OCI-LY1 (cell line): ENCODE measurements at regions not wholly inside any gene's neighbourhood (a gene's known extent, or its start where the extent isn't known, plus 50 kb on each side); places are given as distances from the start of the nearest gene placed in this dataset.
A peak's percentile ranks its signal among the peaks of the same experiment; 100 is the strongest.
"Not testable (repeated sequence)": the region's sequence is repeated elsewhere in the genome, so short reads cannot be mapped to it uniquely, and the experiment has no call there.

ENCODE experiments used
- H2AFZ ChIP-seq: fragments of 200-600 bp; sonication (generic), shearing (Covaris generic); 2 replicates; pipeline ENCODE4 v1.6.0; 2014; ENCODE audit warnings: antibody characterized with exemption, mild to moderate bottlenecking, low read length
- H3F3A ChIP-seq: fragments of 200-600 bp; sonication (generic), shearing (Covaris generic); 2 replicates; pipeline ENCODE4 v1.6.0; 2014; ENCODE audit warnings: mild to moderate bottlenecking, antibody characterized with exemption, low read length, moderate library complexity; ENCODE audit not compliant: insufficient read depth
- H3K27ac ChIP-seq: fragments of 200-600 bp; sonication (generic); 2 replicates; pipeline ENCODE4 v1.5.1; 2014; ENCODE audit warnings: low read length, mixed run types, mild to moderate bottlenecking, low read depth; ENCODE audit not compliant: poor library complexity, severe bottlenecking
- H3K27me3 ChIP-seq: fragments of 200-600 bp; sonication (generic); 2 replicates; pipeline ENCODE4 v1.6.0; 2014; ENCODE audit warnings: antibody characterized with exemption, mild to moderate bottlenecking, low read length, moderate library complexity; ENCODE audit not compliant: insufficient read depth
- H3K36me3 ChIP-seq: fragments of 200-600 bp; sonication (generic); 2 replicates; pipeline ENCODE4 v1.6.1; 2014; ENCODE audit warnings: mild to moderate bottlenecking, antibody characterized with exemption, low read length, moderate library complexity, mixed read lengths; ENCODE audit not compliant: insufficient read depth
- H3K4me1 ChIP-seq: fragments of 200-600 bp; sonication (generic); 2 replicates; pipeline ENCODE4 v1.5.1; 2014; ENCODE audit warnings: mild to moderate bottlenecking, low read length, moderate library complexity; ENCODE audit not compliant: insufficient read depth, severe bottlenecking
- H3K4me2 ChIP-seq: fragments of 200-600 bp; sonication (generic), shearing (Covaris generic); 2 replicates; pipeline ENCODE4 v1.6.1; 2014; ENCODE audit warnings: low read length
- H3K4me3 ChIP-seq: fragments of 200-600 bp; sonication (generic); 2 replicates; pipeline ENCODE4 v1.5.1; 2014; ENCODE audit warnings: low read length, low read depth, mild to moderate bottlenecking, mixed read lengths; ENCODE audit not compliant: poor library complexity, severe bottlenecking
- H3K79me2 ChIP-seq: fragments of 200-600 bp; shearing (Covaris generic); 2 replicates; pipeline ENCODE4 v1.6.1; 2016; ENCODE audit warnings: mixed run types, low read length, mixed read lengths; ENCODE audit not compliant: insufficient read depth
- H3K9ac ChIP-seq: fragments of 200-600 bp; sonication (generic), shearing (Covaris generic); 2 replicates; pipeline ENCODE4 v1.6.1; 2014; ENCODE audit warnings: mild to moderate bottlenecking, low read length, mixed read lengths
- H3K9me2 ChIP-seq: fragments of 200-600 bp; sonication (generic), shearing (Covaris generic); 2 replicates; pipeline ENCODE4 v1.6.1; 2014; ENCODE audit warnings: low read depth, mild to moderate bottlenecking, low read length, mixed read lengths
- H3K9me3 ChIP-seq: fragments of 200-600 bp; shearing (Covaris generic); 2 replicates; pipeline ENCODE4 v1.6.1; 2014; ENCODE audit warnings: low read length, mixed read lengths
- H4K20me1 ChIP-seq: fragments of 200-600 bp; sonication (generic), shearing (Covaris generic); 2 replicates; pipeline ENCODE4 v1.6.0; 2016; ENCODE audit warnings: mild to moderate bottlenecking, low read length; ENCODE audit not compliant: insufficient read depth
- CTCF ChIP-seq: fragments of 200-600 bp; sonication (generic), shearing (Covaris generic); IDR thresholded peaks from 2 replicates; pipeline ENCODE4 v1.5.1; 2017; ENCODE audit warnings: mild to moderate bottlenecking, antibody characterized with exemption, low read length, moderate library complexity, mixed read lengths
- EZH2 ChIP-seq: fragments of 200-600 bp; sonication (generic), shearing (Covaris generic); IDR thresholded peaks from 2 replicates; pipeline ENCODE4 v1.8.0; 2017; ENCODE audit warnings: borderline replicate concordance, mixed run types, mild to moderate bottlenecking, antibody characterized with exemption, low read length, moderate library complexity, mixed read lengths

DNA sequence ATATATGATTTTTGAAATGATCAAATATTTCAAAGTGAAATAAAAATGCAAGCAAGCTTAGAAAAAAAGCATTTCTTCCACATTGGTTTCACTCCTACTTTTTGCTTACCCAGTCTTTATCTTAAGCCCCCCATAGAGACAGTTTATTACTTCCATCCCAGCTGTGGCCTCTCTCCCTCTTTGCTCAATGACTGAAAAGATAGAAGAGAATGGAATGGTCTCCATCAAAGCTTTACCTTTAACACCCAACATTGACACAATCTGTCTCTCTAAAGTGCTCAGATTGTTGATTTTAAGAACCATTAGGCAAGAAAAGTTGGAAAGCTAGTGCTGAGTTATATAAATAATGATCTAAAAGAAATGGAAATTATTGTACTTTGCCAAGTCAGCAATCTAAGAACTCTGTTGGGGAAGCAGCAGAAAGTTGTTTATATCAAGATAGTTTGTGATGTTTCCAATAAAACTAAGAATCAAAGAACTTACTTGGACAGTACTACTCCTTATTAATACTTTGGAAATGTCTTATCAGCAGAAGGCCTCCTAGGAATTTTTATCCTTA is 277.5 kb upstream of the NREP start:
- Histone ChIP-seq H3K4me3 (no peak overlapping the region), H3K79me2 (no peaks in the 10 kb centered on the region), H4K20me1 (no peaks in the 10 kb centered on the region), H3K27ac (no peak overlapping the region), H3F3A (no peaks in the 10 kb centered on the region), H3K36me3 (no peaks in the 10 kb centered on the region), H3K9me3 (no peaks in the 10 kb centered on the region), H3K9me2 (no peaks in the 10 kb centered on the region), H3K4me1 (no peaks in the 10 kb centered on the region), H3K4me2 (no peak overlapping the region), H3K27me3 (no peaks in the 10 kb centered on the region), H3K9ac (no peak overlapping the region), H2AFZ (0 out of 2 replicates have a peak overlapping the region, but pooled peaks have one; percentile 33)
- no peak for TF ChIP-seq EZH2
- TF ChIP-seq CTCF = no peak

DNA sequence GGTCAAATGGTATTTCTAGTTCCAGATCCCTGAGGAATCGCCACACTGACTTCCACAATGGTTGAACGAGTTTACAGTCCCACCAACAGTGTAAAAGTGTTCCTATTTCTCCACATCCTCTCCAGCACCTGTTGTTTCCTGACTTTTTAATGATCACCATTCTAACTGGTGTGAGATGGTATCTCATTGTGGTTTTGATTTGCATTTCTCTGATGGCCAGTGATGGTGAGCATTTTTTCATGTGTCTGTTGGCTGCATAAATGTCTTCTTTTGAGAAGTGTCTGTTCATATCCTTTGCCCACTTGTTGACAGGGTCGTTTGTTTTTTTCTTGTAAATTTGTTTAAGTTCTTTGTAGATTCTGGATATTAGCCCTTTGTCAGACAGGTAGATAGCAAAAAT is 269.9 kb upstream of the NREP start:
- H3K4me1 ChIP-seq = peaks cover 12% of the 10 kb centered on the region
- not testable (repeated sequence) for H2AFZ ChIP-seq, H3K4me3 ChIP-seq, H3K9me3 ChIP-seq, H3K4me2 ChIP-seq, H3K27me3 ChIP-seq, H3K9ac ChIP-seq, H3F3A ChIP-seq, H3K9me2 ChIP-seq, H3K27ac ChIP-seq, H3K36me3 ChIP-seq, H4K20me1 ChIP-seq, H3K79me2 ChIP-seq

DNA sequence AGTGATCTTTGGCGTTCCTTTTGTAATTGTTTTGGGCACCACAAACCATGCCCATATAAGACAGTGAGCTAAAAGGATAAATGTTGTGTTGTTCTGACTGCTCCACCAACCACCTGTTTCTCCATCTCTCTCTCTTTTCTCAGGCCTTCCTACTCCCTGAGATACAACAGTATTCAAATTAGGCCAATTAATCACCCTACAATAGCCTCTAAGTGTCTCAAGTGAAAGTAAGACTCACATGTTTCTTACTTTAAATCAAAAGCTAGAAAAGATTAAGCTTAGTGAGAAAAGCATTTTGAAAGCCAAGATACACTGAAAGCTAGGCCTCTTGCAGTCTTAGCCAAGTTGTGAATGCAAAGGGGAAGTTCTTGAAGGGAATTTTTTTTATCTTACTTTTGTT is 268.8 kb upstream of the NREP start:
- H3K27me3 ChIP-seq = no peaks in the 10 kb centered on the region

More for the DNA sequence above, 268.8 kb upstream of the NREP start:
- no peaks in the 10 kb centered on the region for H3F3A ChIP-seq
- H3K4me3 ChIP-seq = no peak overlapping the region
- H3K79me2 ChIP-seq = no peaks in the 10 kb centered on the region
- no peaks in the 10 kb centered on the region for H3K9me2 ChIP-seq
- H3K36me3 ChIP-seq = no peaks in the 10 kb centered on the region
- no peaks in the 10 kb centered on the region for H4K20me1 ChIP-seq
- no peak for TF ChIP-seq CTCF
- no peak for TF ChIP-seq EZH2
- peak overlapping the region; percentile 54 for H3K27ac ChIP-seq
- no peak overlapping the region for H2AFZ ChIP-seq
- H3K9ac ChIP-seq = no peak overlapping the region
- no peaks in the 10 kb centered on the region; the same call in 1 of the 2 replicates for H3K9me3 ChIP-seq
- H3K4me1 ChIP-seq = peaks cover 12% of the 10 kb centered on the region
- H3K4me2 ChIP-seq = no peak overlapping the region
